Mucosa of rectum (tissue), 2 donors: ENCODE measurements at regions not wholly inside any gene's neighbourhood (a gene's known extent, or its start where the extent isn't known, plus 50 kb on each side); places are given as distances from the start of the nearest gene placed in this dataset.
"Not testable (repeated sequence)": the region's sequence is repeated elsewhere in the genome, so short reads cannot be mapped to it uniquely, and the experiment has no call there.

ENCODE experiments used
- H3K27ac ChIP-seq, 2 donors: one replicate each; pipeline ENCODE4 v1.7.0; 2013; ENCODE audit warnings: inconsistent platforms in 2 of 2, low read depth in 2 of 2, low read length in 2 of 2
- H3K27me3 ChIP-seq, 2 donors: one replicate each; pipeline ENCODE4 v1.7.0; 2013; ENCODE audit warnings: low read length in 2 of 2; ENCODE audit not compliant: control insufficient read depth in 2 of 2, insufficient read depth in 2 of 2
- H3K36me3 ChIP-seq, 2 donors: one replicate each; pipeline ENCODE4 v1.7.0; 2013; ENCODE audit warnings: low read length in 2 of 2; ENCODE audit not compliant: control insufficient read depth in 2 of 2, insufficient read depth in 2 of 2
- H3K4me1 ChIP-seq, 2 donors: one replicate each; pipeline ENCODE4 v1.7.0; 2013; ENCODE audit warnings: low read length in 2 of 2, mild to moderate bottlenecking in 1 of 2; ENCODE audit not compliant: control insufficient read depth in 2 of 2, insufficient read depth in 2 of 2
- H3K4me3 ChIP-seq, 2 donors: one replicate each; pipeline ENCODE4 v1.7.0; 2013; ENCODE audit warnings: low read length in 2 of 2
- H3K9ac ChIP-seq, 2 donors: one replicate each; pipeline ENCODE4 v1.7.0; 2013; ENCODE audit warnings: low read length in 2 of 2, low read depth in 1 of 2, mild to moderate bottlenecking in 1 of 2
- H3K9me3 ChIP-seq, 2 donors: one replicate each; pipeline ENCODE4 v1.7.0; 2013; ENCODE audit warnings: low read length in 2 of 2; ENCODE audit not compliant: control insufficient read depth in 2 of 2
- donor health status: healthy.
- donor health status: Normal muscosa, but diverticular disease.

GRCh38 chr12:31162896-31163560 lies 89.4 kb downstream of the DDX11 start:
- H3K4me1 ChIP-seq, H3K27ac ChIP-seq, H3K4me3 ChIP-seq, H3K27me3 ChIP-seq, H3K9ac ChIP-seq, H3K36me3 ChIP-seq, H3K9me3 ChIP-seq: not testable (repeated sequence)

GRCh38 chr12:31174293-31174692 lies 100.6 kb downstream of the DDX11 start:
- not testable (repeated sequence) for H3K27me3 ChIP-seq

GRCh38 chr12:31177514-31177913 lies 103.9 kb downstream of the DDX11 start:
- H3K27me3 ChIP-seq, result not testable (repeated sequence)

More at GRCh38 chr12:31174293-31174692, 100.6 kb downstream of the DDX11 start:
- not testable (repeated sequence) for H3K27ac ChIP-seq, H3K36me3 ChIP-seq, H3K9ac ChIP-seq, H3K4me1 ChIP-seq, H3K9me3 ChIP-seq, H3K4me3 ChIP-seq

GRCh38 chr12:31178875-31179274 lies 105.2 kb downstream of the DDX11 start:
- H3K4me1 ChIP-seq, H3K9ac ChIP-seq, H3K27me3 ChIP-seq, H3K9me3 ChIP-seq, H3K27ac ChIP-seq, H3K36me3 ChIP-seq, H3K4me3 ChIP-seq: not testable (repeated sequence)

More at GRCh38 chr12:31177514-31177913, 103.9 kb downstream of the DDX11 start:
- H3K4me3 ChIP-seq, H3K9me3 ChIP-seq, H3K4me1 ChIP-seq, H3K27ac ChIP-seq, H3K9ac ChIP-seq, H3K36me3 ChIP-seq: not testable (repeated sequence)

- H3K36me3 ChIP-seq, H3K9me3 ChIP-seq, H3K4me3 ChIP-seq, H3K27me3 ChIP-seq, H3K9ac ChIP-seq, H3K4me1 ChIP-seq, H3K27ac ChIP-seq: not testable (repeated sequence)
Measured at GRCh38 chr12:31179627-31180237, 106.1 kb downstream of the DDX11 start.

- H3K27me3 ChIP-seq, result not testable (repeated sequence)
Measured at GRCh38 chr12:31182571-31182970, 108.9 kb downstream of the DDX11 start.

GRCh38 chr12:31183107-31183506 lies 109.4 kb downstream of the DDX11 start:
- H3K9ac ChIP-seq, H3K27me3 ChIP-seq, H3K27ac ChIP-seq, H3K9me3 ChIP-seq, H3K36me3 ChIP-seq, H3K4me3 ChIP-seq, H3K4me1 ChIP-seq: not testable (repeated sequence)

More at GRCh38 chr12:31182571-31182970, 108.9 kb downstream of the DDX11 start:
- H3K9ac ChIP-seq, H3K4me3 ChIP-seq, H3K36me3 ChIP-seq, H3K9me3 ChIP-seq, H3K27ac ChIP-seq, H3K4me1 ChIP-seq: not testable (repeated sequence)

GRCh38 chr12:31183899-31184298 lies 110.2 kb downstream of the DDX11 start:
- not testable (repeated sequence) for H3K27ac ChIP-seq, H3K4me1 ChIP-seq, H3K9ac ChIP-seq, H3K9me3 ChIP-seq, H3K36me3 ChIP-seq, H3K27me3 ChIP-seq, H3K4me3 ChIP-seq

GRCh38 chr12:31184667-31185066 lies 111.0 kb downstream of the DDX11 start:
- not testable (repeated sequence) for H3K9ac ChIP-seq, H3K27me3 ChIP-seq, H3K36me3 ChIP-seq, H3K4me3 ChIP-seq, H3K9me3 ChIP-seq, H3K4me1 ChIP-seq, H3K27ac ChIP-seq

- H3K4me3 ChIP-seq, H3K36me3 ChIP-seq, H3K9me3 ChIP-seq, H3K4me1 ChIP-seq, H3K27me3 ChIP-seq, H3K27ac ChIP-seq, H3K9ac ChIP-seq: not testable (repeated sequence)
Measured at GRCh38 chr12:31192689-31193088, 119.0 kb downstream of the DDX11 start.
